ENCODE measurements at regions not wholly inside any gene's neighbourhood (a gene's known extent, or its start where the extent isn't known, plus 50 kb on each side); places are given as distances from the start of the nearest gene placed in this dataset.

GRCh38 chr9:79115176-79115575 lies 456.6 kb upstream of the TLE4 start:
- 70 to 82% methylated on average over 4 of the region's 4 CpGs for WGBS, 2 donors
- H3K27ac ChIP-seq, result no peak overlapping the region
- intact Hi-C loops (cut with DNase I), result no loop called here
- no peaks in the 10 kb centered on the region for H3K9me3 ChIP-seq
- no peaks in the 10 kb centered on the region for H3K36me3 ChIP-seq
- TF ChIP-seq POLR2A (IDR thresholded peaks at IDR 0.05) (no peak), CTCF (IDR thresholded peaks at IDR 0.05) (no peak)
- H3K4me1 ChIP-seq, result no peaks in the 10 kb centered on the region
- no peak overlapping the region for H3K4me3 ChIP-seq (replicated peaks in 1 of 3)
- no peak for DNase-seq
- no peaks in the 10 kb centered on the region for H3K27me3 ChIP-seq

GRCh38 chr9:79116041-79116440 lies 455.7 kb upstream of the TLE4 start:
- 82 to 88% methylated on average over 3 of the region's 3 CpGs for WGBS, 2 donors
- H3K27ac ChIP-seq, result no peak overlapping the region
- no peaks in the 10 kb centered on the region for H3K9me3 ChIP-seq
- H3K27me3 ChIP-seq, result no peaks in the 10 kb centered on the region
- no peaks in the 10 kb centered on the region for H3K4me1 ChIP-seq
- intact Hi-C loops (cut with DNase I), result no loop called here
- H3K4me3 ChIP-seq (replicated peaks in 1 of 3), result no peak overlapping the region
- no peak for DNase-seq
- H3K36me3 ChIP-seq, result no peaks in the 10 kb centered on the region
- no peak for TF ChIP-seq CTCF (IDR thresholded peaks at IDR 0.05)
- no peak for TF ChIP-seq POLR2A (IDR thresholded peaks at IDR 0.05)

GRCh38 chr9:79116709-79117108 lies 455.1 kb upstream of the TLE4 start:
- H3K27ac ChIP-seq, result no peak overlapping the region
- no peak for TF ChIP-seq CTCF (IDR thresholded peaks at IDR 0.05)
- no peak for TF ChIP-seq POLR2A (IDR thresholded peaks at IDR 0.05)
- 85 to 90% methylated on average over 6 of the region's 6 CpGs for WGBS, 2 donors
- H3K4me3 ChIP-seq (replicated peaks in 1 of 3), result no peak overlapping the region
- DNase-seq, result no peak
- H3K4me1 ChIP-seq, result no peaks in the 10 kb centered on the region
- no peaks in the 10 kb centered on the region for H3K36me3 ChIP-seq
- H3K27me3 ChIP-seq, result no peaks in the 10 kb centered on the region
- no peaks in the 10 kb centered on the region for H3K9me3 ChIP-seq
- intact Hi-C loops (cut with DNase I), result no loop called here

GRCh38 chr9:79120533-79120932 lies 451.2 kb upstream of the TLE4 start:
- Histone ChIP-seq H3K27me3 (no peaks in the 10 kb centered on the region), H3K4me3 (replicated peaks in 1 of 3) (no peak overlapping the region), H3K4me1 (no peaks in the 10 kb centered on the region), H3K27ac (no peak overlapping the region), H3K36me3 (no peaks in the 10 kb centered on the region), H3K9me3 (no peaks in the 10 kb centered on the region)
- WGBS, 2 donors, result 34 to 38% methylated on average over 2 of the region's 2 CpGs
- DNase-seq, result peak; percentile 5 to 6
- TF ChIP-seq POLR2A (IDR thresholded peaks at IDR 0.05), result no peak
- intact Hi-C loops (cut with DNase I), result no loop called here

GRCh38 chr9:79120941-79121340 lies 450.8 kb upstream of the TLE4 start:
- WGBS, 2 donors, result 69 to 74% methylated on average over 2 of the region's 2 CpGs

More at GRCh38 chr9:79120941-79121340, 450.8 kb upstream of the TLE4 start:
- intact Hi-C loops (cut with DNase I), result no loop called here
- TF ChIP-seq POLR2A (IDR thresholded peaks at IDR 0.05), result no peak
- no peak for TF ChIP-seq CTCF (IDR thresholded peaks at IDR 0.05)
- no peak overlapping the region for H3K4me3 ChIP-seq (replicated peaks in 1 of 3)
- H3K27ac ChIP-seq, result no peak overlapping the region
- H3K27me3 ChIP-seq, result no peaks in the 10 kb centered on the region
- no peaks in the 10 kb centered on the region for H3K36me3 ChIP-seq
- DNase-seq, result no peak
- H3K4me1 ChIP-seq, result no peaks in the 10 kb centered on the region
- no peaks in the 10 kb centered on the region for H3K9me3 ChIP-seq

Measured in thyroid gland (tissue), 4 donors.